Vagina (tissue), 2 donors: ENCODE measurements at regions not wholly inside any gene's neighbourhood (a gene's known extent, or its start where the extent isn't known, plus 50 kb on each side); places are given as distances from the start of the nearest gene placed in this dataset.
"Not testable (repeated sequence)": the region's sequence is repeated elsewhere in the genome, so short reads cannot be mapped to it uniquely, and the experiment has no call there.

Experiments
- CTCF ChIP-seq, 3 experiments: fragments of 450-650 bp in 2 of 3; fragments of 200-600 bp in 1 of 3; sonication (generic) in 1 of 3; IDR thresholded peaks; one replicate each; pipeline ENCODE4 v1.5.1; 2017 to 2019; ENCODE audit warnings: antibody characterized with exemption in 3 of 3, mild to moderate bottlenecking in 2 of 3, moderate library complexity in 2 of 3
- POLR2A ChIP-seq, 2 donors: fragments of 450-650 bp; IDR thresholded peaks; one replicate each; pipeline ENCODE4 v1.6.1; 2017; ENCODE audit warnings: antibody characterized with exemption in 2 of 2, mild to moderate bottlenecking in 2 of 2, moderate library complexity in 2 of 2

GRCh38 chr3:112698442-112698841 is 57.5 kb upstream of the CCDC80 start:
- TF ChIP-seq CTCF, POLR2A (IDR thresholded peaks at IDR 0.05): not testable (repeated sequence)
